ENCODE measurements at regions not wholly inside any gene's neighbourhood (a gene's known extent, or its start where the extent isn't known, plus 50 kb on each side); places are given as distances from the start of the nearest gene placed in this dataset.
"Not testable (repeated sequence)": the region's sequence is repeated elsewhere in the genome, so short reads cannot be mapped to it uniquely, and the experiment has no call there.

- not testable (repeated sequence) for TF ChIP-seq SIN3A (conservative IDR thresholded peaks at IDR 0.05 in 1 of 2, IDR thresholded peaks at IDR 0.05 in 1 of 2; ENCODE audit: low read depth in 1 of 2, low read length in 2 of 2); CTCF (IDR thresholded peaks at IDR 0.05; ENCODE audit: control extremely low read depth in 1 of 3, insufficient read depth in 1 of 3, low read depth in 1 of 3, low read length in 3 of 3); EZH2 (IDR thresholded peaks at IDR 0.05; ENCODE audit: low read depth, low read length, severe bottlenecking); MAFK (IDR thresholded peaks at IDR 0.05; ENCODE audit: low read depth, low read length); POLR2A (IDR thresholded peaks at IDR 0.05; ENCODE audit: control extremely low read depth in 1 of 2, low read depth in 2 of 2, low read length in 2 of 2); SP1 (IDR thresholded peaks at IDR 0.05; ENCODE audit: low read depth, low read length); RFX5 (IDR thresholded peaks at IDR 0.05; ENCODE audit: borderline replicate concordance, low read depth, low read length); SAP30 (IDR thresholded peaks at IDR 0.05; ENCODE audit: insufficient read depth, insufficient replicate concordance, low read length); TAF1 (IDR thresholded peaks at IDR 0.05; ENCODE audit: low read depth, low read length); RAD21 (IDR thresholded peaks at IDR 0.05 in 1 of 2, conservative IDR thresholded peaks at IDR 0.05 in 1 of 2; ENCODE audit: low read depth in 2 of 2, low read length in 2 of 2)
These were observed 173.8 kb downstream of the UNC5CL start for GRCh38 chr6:40865259-40865658.
